A549 (cell line): ENCODE measurements at regions not wholly inside any gene's neighbourhood (a gene's known extent, or its start where the extent isn't known, plus 50 kb on each side); places are given as distances from the start of the nearest gene placed in this dataset.

Experiments
- BCL3 ChIP-seq: fragments of >200 bp; sonication (Bioruptor Twin); formaldehyde crosslinking; IDR thresholded peaks from 3 replicates; pipeline ENCODE4 v1.6.1; 2016
- CBX8 ChIP-seq: fragments of 200-600 bp; sonication (generic); IDR thresholded peaks from 2 replicates; pipeline ENCODE4 v1.6.1; 2016
- CEBPB ChIP-seq, 2 experiments: fragments of >200 bp in 1 of 2; sonication (Bioruptor Twin) in 1 of 2; formaldehyde crosslinking in 1 of 2; IDR thresholded peaks; 2 replicates each; pipeline ENCODE4 v1.6.1; 2012 to 2016
- CTCF ChIP-seq: fragments of >200 bp; sonication (Bioruptor Twin); formaldehyde crosslinking; IDR thresholded peaks from 3 replicates; pipeline ENCODE4 v1.5.1; 2016
- E2F6 ChIP-seq: IDR thresholded peaks from 2 replicates; pipeline ENCODE4 v1.6.1; 2012; ENCODE audit warnings: low read depth, borderline replicate concordance
- ELK1 ChIP-seq: fragments of 150-350 bp; IDR thresholded peaks from 2 replicates; pipeline ENCODE4 v1.6.1; 2014; ENCODE audit warnings: low read depth, mild to moderate bottlenecking, low read length
- ESRRA ChIP-seq: fragments of 150-350 bp; IDR thresholded peaks from 2 replicates; pipeline ENCODE4 v1.6.1; 2014; ENCODE audit warnings: mild to moderate bottlenecking, low read length, borderline replicate concordance
- MAFK ChIP-seq: fragments of 450-650 bp; IDR thresholded peaks from 2 replicates; pipeline ENCODE4 v1.6.1; 2014; ENCODE audit not compliant: partially characterized antibody
- MAX ChIP-seq: IDR thresholded peaks from 2 replicates; pipeline ENCODE4 v1.6.1; 2012
- NR3C1 ChIP-seq: fragments of >200 bp; sonication (Bioruptor Twin); formaldehyde crosslinking; IDR thresholded peaks from 3 replicates; pipeline ENCODE4 v1.6.1; 2017
- POLR2A ChIP-seq: IDR thresholded peaks from 2 replicates; pipeline ENCODE4 v1.6.1; 2012; ENCODE audit warnings: mild to moderate bottlenecking, low read length
- SMC3 ChIP-seq: fragments of >200 bp; sonication (Bioruptor Twin); formaldehyde crosslinking; IDR thresholded peaks from 3 replicates; pipeline ENCODE4 v1.6.1; 2018; ENCODE audit warnings: inconsistent platforms

GRCh38 chr3:54014067-54014466, 108.3 kb upstream of the CACNA2D3 start:
- no peak for TF ChIP-seq CTCF
- TF ChIP-seq POLR2A, result no peak
- TF ChIP-seq ESRRA, result no peak
- TF ChIP-seq NR3C1, result no peak
- no peak for TF ChIP-seq E2F6
- TF ChIP-seq MAX, result no peak
- no peak for TF ChIP-seq MAFK
- no peak for TF ChIP-seq CBX8
- TF ChIP-seq ELK1, result no peak
- TF ChIP-seq BCL3, result no peak
- no peak for TF ChIP-seq SMC3
- TF ChIP-seq CEBPB (IDR thresholded peaks at IDR 0.05), result no peak
